GF-D8 (cell line): ENCODE measurements at regions not wholly inside any gene's neighbourhood (a gene's known extent, or its start where the extent isn't known, plus 50 kb on each side); places are given as distances from the start of the nearest gene placed in this dataset.

Source experiments
- DNase-seq: peaks from one replicate; lab custom pipeline; 2025; lab: John Stamatoyannopoulos, UW

DNA sequence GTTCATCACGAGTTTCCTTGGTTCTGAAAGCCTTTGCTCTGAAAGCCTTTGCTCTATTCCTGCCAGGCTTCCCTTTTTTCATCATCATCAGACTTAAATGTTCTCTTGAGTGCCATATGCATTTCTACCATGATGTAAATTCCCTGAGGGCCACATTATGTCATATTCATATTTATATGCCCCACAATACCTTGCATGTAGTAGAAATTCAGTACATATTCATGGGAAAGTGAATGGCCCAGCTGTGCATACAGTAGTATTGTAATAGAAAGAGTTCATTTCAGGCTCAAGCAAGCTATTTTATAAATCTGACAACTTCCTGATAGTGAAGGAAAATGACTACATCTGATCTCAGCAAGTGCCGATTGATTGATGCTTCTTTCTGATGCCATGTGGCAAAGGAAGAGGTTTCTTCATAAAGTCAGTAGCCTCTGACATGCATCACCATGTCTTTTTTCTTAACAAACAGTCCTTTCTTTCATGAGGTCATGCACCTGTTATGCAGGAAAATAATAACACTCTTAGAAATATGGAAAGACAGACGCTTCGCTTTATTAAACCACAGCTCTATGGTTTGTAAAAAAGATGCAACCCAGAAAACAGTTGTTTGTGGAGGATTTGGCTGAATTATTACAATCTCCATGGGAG is 308.7 kb downstream of the SAMD5 start:
- no peak for DNase-seq

DNA sequence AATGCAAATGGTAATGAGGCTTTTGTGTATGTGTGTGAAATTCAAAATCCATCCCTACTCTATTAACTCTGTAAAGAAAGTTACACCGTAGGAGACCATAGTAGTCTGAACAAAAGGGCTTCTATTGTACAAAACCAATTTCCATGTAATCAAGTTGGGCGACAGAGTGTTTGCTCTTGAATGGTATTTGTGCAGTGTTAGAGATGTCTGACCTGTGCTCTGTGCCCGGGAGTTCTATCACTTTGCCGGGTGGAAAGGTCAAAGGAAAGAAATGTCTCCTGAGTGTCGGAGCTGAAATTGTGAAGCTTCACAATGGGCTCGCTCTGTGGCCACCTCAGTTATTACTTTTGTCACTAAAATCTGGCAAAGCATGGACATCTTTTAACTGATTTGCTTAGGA is 312.0 kb downstream of the SAMD5 start:
- no peak for DNase-seq

DNA sequence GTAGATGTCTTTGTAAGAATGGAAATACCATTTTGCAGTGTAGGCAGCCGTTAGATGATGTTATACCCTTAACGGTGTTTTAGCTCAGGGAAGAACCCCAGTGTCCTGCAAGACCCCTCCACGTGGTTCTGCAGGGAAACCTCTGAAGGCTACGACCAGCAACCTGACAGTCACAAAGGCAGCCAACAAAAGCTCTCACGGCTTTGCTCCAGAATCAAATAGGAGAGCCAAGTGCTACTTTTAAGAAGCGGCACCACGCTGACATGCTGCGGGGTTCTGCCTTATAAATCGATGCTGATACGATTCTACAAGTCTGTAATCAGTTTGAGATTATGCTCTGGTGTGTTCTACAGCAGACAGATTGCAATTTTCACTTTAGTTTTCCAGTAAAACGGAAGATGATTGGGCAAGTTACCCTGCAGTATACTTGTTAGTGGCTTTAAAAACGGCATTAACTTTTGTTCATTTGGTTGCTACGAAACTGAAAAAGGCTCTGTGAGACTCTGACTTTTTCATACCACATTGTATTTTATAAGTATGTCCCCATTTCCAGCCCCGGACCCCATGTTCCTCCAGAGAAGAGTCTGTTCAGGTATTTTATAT is 312.9 kb downstream of the SAMD5 start:
- DNase-seq = no peak

DNA sequence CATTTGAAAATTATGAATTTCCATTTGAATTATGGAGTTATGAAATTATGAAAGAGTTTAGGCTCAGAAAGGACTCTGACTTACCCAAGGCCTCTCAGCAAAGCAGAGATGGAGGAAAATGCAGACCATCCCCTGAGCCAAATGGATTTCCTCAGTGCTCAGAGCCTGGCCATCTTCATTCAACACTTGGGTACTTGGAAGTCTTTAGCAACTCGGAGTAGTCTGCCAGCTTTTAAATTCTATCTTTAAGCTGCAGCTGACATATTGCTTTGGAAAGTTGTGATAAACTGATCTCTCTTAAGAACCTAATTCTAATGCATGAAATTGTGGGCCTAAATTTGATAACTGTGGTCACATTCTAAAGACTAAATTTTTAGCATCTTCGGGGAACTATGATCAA is 315.4 kb downstream of the SAMD5 start:
- DNase-seq = no peak

DNA sequence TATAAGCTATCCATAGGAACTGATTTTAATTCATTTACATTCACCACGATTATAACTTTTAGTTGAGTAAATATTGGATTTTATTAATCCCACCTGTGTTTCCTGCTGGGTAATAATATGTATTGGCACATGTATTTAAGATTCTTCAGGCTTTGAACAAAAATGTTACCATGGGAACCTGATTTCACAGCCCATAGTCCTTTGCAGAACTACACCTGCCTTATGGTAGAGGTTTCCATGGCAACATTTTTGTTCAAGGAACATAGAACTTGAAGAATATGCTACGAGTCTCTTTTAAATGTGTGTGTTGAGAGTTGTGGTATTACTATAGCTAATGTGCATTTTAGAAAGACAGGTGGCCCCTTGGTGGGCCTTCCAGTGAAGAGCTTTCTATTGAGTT is 317.4 kb downstream of the SAMD5 start:
- DNase-seq = no peak

DNA sequence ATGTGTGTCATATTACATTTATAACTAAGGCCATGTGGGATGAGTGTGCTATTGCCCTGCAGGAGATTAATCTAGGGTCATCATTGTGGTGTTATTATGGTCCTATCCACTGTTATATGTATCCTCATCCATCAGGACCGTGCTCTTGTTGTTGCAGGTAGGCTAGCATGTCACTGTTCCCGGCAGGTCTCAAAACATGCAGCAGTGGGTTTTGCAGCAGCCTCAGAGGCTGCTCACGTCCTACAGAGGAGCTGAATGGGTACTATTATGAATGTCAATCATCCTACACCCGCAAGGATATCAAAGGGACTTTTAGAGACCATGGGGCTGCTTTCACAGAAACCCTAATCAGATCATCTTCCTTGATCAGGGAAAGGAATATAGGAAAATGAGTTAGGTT is 318.2 kb downstream of the SAMD5 start:
- DNase-seq = no peak

DNA sequence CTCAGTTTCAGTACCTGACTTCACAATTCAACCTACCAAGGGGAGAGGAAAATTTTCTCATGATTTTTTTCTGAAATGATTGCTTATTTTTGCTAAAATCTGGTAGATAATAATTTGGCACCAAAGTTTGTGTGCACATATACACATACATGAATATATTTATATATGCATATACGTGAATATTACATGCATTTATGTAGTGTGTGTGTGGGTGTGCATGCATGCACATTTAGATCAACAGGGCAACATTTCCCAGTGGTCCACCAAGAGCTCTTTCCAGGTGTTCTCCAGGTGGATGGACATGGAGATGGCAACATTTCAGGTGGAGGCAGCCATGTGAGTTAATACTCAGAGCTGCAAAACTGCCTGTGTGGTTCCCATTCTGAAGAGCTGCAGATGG is 320.9 kb downstream of the SAMD5 start:
- no peak for DNase-seq

DNA sequence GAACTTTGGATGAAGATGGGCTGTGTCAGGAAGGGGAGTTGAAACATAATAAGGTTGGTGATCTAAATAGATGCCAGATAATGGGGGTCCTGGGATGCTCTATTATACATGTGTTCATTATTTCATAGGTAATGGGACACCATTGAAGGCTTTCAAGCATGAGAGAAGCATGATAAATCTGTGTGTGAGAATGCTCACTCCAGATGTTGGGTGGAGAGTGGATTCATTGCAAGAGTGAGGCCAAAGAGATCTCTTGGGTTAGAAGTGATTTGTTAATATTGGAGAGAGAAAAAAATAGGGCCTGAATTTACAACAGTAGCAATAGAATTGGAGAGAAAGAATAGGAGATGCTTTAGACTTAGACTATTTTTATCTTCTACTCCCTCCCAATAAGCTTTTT is 321.3 kb downstream of the SAMD5 start:
- no peak for DNase-seq

DNA sequence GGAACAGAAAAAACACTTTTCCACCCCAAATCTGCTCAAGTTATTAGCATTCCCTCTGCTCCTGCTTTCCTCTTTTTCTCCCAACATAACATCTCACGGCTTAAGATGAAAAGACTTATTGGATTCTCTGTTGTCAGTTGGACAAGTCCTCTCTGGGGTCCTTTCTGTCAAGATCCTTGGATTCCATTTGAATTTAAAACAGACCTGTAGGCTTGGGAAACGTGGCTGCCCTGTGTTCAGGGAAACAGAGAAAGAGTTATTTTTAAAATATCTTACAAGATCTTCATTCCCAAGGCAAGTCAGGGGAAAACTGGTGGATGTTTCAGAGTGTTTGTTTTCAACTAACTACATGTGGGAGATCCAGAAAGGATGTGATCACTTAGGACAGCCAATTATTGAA is 322.9 kb downstream of the SAMD5 start:
- no peak for DNase-seq

DNA sequence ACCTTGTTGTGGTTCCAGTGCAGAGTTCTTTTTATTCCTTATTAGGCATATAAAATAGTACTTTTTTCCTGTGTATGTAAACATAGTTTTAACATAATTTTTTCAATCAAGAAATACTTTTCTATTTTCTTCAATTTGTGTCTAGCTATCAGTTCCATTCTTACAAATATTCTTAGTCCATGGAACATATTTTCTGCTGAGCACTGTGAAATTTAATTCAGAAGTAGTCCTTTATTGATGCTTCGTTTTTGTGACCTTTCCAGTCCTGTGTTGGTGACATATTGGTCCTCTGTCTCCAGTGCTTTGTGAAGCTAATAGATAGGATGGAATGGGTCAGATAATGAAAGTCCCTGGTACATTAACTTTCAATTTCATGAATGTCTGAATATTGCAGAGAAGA is 325.1 kb downstream of the SAMD5 start:
- no peak for DNase-seq

DNA sequence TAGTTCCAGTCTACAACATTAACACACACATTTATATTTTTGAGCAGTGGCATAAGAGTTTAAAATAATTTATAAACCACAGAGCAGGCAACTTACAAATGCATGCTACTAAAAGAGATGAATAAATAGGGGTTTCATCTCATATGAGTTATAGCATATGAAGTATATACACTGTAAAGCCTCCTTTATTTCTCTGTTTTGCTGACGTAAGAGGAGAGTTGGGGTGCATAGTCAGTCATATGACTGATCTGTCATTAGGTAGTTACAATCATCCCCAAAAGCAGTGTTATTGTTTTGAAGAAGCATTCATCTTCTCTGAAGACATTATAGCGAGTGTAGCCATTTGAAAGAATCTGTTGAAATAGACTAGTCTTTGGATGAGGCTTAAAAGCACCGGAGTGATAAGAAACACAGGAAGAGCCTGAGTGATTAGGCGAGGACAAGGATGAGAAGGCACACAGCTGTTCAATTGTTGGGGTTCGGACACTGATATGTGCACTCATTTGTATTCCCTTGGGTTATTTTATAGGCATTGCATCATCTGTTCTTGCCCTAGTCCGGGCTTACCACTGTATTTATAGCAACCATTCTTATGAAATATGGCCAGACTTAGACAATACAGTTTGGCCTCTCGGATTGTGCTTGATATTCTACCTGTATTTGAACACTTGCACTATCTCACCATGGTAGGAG is 325.7 kb downstream of the SAMD5 start:
- no peak for DNase-seq

DNA sequence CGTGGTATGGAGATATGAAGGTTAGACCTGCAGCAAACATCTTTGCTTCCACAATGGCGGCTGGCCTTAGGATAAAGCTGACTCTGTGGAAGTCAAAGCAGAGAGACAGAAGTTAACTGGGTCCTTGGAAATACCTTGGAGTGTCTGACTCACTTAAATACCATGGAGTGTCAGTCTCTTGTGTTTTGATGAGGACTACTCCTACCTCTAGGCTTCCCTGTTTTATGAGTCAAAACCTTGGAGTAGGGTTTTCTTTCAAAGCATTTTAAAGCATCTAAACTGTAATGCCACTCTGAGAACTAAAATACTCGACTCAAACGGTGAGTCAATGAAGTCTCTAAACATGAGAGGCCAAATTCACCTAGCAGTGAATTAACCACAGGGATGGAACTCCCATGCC is 329.1 kb downstream of the SAMD5 start:
- no peak for DNase-seq

DNA sequence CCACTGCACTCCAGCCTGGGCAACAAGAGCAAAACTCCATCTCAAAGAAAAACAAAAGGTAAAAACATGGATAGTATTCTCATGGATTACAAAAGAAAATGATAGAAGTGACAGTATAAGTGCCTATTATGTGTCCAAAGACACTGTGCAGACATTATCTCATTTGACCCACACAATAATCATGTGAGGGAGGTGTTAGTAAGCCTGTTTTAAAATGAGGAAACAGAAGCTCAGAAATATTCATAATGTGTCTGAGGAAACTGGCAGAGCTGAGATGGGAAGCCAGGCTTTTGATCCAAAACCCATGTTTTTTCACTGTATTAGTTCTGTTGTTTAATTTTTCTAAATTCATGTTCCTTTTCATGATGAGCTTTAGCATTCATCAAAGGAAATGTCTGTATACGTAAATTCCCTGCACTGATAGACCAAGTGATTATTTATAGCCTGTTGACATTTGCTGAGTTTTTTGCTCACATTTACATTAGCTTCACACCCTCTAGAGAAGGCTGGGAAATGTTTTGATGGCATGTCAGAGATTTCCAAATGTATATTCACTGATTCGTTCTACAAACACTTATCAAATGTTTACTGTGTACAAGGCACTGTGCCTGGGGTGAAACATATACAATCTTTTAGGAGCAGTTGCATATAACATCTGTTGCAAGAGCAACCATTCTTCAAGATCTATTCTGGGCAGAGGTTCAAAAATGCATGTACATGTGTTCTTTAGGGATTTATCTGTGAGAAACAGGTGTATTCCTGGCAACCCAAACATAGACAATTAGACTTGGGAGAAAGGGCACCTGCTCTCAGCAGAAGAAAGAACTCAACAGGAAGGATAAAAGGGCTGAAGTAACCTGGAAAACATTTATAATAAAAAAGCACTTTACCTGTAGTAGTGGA is 331.5 kb downstream of the SAMD5 start:
- no peak for DNase-seq

DNA sequence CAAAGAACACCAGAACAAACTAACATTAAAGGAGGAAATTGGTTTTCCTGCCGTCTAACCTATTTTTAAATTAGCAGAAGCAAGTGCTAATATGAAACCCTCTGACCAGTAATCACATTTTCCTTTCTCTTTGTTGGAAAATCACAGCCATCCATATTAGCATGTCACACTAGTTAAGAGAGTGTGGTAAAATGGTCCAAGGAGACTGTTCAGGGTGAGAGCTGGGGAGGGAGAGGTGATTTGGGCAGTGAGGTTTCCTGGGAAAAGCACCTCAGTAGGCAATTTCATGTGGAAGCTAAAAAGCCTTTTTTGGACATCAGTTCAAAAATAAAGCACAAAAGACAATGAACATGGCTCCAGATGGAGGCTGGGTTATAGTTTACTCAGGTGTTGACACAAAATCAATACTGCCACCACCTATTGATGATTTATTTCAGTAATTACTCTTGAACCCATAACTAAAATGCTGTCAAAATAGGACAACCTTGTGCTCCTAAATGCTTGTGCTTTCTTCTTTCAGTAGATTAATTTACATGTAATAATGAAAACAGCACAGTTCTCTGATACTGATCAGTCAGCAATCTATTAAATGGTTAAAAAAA is 333.2 kb downstream of the SAMD5 start:
- DNase-seq = no peak

DNA sequence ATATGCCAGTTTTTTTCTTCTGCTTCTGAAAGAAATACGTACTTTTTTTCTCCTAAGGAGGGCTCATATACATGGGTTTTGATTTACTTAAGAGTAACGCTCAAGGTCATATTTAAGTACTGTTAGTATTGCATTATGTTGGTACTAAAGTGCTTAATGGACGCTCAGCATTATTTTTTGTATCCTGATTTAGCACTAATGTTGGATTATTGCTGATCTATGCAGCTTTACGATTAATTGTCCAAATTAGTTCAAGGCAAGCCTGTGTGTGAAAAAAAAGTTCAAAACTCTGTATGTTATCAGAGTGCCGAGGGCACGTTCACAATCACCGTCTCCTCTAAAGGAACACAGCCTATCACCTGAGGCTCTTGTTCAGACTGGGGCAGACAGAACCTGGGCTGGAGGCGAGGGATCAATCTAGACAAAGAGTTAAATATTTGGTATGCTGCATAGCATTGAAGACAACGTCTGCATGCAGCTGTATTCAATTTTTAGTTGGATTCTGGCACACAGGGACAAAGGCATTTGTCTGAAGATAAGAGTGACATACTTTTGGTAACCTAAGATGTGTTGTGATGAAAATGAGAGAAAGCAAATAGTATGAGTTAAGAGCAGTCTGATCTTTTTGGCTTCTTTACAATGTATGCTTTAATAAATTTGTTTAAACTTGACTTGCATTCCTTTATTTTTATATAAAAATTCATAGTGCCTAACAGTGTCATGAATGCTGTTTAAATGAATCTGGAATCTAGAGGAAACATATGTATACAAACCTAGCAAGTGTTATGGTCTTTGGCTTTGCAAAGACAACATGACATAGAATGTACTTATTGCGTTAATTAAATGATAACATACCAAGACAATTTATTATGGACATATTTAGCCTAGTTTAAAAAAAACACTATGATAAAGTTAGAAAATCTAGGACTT is 341.2 kb downstream of the SAMD5 start:
- DNase-seq = no peak

DNA sequence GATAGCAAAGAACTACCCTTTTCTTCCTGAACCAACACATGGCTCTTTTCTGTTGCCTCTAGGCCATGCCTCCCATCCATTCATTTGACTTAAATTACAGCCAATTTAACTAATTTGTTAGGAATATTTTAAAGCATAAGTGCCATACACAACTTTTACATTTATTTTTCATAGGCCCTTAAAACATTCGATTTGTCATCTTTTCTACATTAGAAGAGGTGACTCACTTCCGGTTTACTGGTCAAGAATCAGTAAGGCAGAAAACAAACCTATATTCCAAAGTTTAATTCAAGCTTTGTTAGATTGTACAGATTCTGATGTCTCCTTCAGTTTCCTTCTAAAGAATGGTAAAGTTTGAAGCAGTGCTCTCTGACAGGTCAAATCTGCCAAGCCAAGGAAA is 344.3 kb downstream of the SAMD5 start:
- no peak for DNase-seq

DNA sequence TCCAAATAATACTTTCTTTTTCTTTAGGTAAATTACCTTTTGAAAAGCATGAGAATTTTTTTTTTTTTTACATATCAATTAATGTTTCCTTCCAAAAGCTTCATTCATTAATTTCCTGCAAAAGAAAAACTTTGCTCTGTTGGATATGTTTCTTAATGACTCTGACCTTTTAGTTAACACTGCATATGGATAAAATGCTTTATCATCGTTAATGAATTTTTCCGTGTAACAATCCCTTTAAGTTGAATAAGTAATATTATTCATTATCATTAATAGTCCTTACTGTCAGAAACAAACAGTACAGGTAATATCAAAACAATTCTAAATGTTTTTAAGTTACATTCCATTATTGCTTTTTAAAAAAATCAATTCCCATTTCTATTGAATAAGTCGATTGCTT is 345.1 kb downstream of the SAMD5 start:
- DNase-seq = no peak

DNA sequence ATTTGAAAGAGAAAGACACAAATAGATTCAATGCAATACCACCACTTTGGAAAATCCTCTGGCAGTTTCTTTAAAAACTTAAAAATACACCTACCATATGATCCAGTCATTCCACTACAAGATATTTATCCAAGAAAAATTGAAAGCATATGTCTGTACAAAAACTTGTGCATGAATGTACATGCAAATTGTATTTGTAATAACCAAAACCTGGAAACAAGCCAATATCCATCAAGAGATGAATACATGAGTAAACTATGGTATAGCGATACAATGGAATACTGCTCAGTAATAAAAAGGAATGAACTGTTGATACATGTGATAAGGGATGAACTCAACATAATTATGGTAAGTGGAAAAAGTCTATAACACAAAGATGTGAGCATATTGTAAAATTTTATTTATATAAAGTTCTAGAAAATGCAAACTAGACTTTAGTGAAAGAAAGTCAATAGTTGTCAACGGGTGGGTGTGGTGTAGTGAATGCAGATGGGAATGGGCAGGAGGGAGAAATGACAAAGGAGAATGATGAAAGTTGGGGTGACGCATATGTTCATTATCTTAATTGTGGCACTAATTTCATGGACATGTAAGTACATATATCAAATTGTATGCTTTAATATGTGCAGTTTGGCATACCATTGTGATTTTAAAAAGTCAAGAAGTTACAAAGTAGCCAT is 347.5 kb downstream of the SAMD5 start:
- no peak for DNase-seq

DNA sequence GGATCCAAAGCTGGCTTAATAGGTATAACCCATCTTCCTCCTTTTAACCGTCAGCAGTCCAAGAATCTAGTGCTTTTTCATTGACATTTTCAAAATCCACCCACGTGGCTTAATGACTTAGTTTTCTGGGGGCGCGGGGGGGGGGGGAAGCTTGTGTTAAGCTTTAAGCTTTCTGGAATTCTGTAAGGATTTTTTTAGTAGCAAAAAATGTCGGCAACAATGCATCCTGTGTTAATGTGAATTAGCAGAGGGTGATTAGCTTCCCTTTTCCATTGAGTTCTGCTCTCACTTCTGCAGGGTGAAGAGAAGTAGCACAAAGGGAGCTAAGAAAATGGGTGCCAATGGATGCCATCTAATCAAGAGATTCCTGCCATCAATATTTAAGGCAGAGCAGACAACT is 348.2 kb downstream of the SAMD5 start:
- DNase-seq = no peak

DNA sequence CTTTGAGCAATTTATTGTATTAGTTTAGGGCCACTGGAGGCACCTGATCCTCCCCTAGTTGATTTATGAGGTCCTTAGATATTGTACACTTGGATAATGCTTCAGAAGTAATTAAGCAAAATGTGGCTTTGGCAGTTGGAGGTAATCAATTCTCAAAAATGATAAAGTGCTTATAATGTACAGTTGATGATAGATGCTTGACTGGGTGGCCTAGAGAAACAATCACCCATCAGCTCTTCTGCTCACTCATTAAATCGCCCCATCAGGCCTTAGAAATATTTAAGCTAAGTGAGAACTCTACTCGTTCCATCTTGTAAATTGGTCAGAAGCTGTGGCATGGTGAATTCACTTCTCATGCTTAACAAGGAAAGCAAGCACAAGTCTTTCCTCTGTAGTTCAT is 349.9 kb downstream of the SAMD5 start:
- DNase-seq = no peak

DNA sequence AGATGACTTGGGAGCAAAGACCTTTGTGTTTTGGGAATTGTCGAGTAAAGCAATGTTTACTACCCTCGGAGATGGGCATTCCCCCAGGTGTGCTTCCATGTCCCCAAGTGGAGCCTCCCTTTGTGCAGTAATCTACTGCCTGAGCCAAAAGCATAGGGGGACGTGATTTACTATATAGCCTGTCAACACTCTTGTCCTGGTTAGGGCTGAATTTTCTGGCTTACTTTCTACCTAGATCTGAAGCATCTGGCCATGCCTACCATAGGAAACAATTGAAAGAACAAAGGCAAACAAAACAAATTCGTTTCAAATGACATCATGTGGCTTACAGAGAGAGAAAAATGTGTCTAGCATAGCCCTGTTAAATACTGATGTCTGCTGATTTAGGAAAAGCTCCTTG is 350.6 kb downstream of the SAMD5 start:
- DNase-seq = no peak
